ENCODE measurements at regions not wholly inside any gene's neighbourhood (a gene's known extent, or its start where the extent isn't known, plus 50 kb on each side); places are given as distances from the start of the nearest gene placed in this dataset.

GRCh38 chr1:188343914-188344313 lies 1515.2 kb downstream of the PLA2G4A start:
- no peak overlapping the region for H3K4me2 ChIP-seq (ENCODE audit: low read length)
- no peak overlapping the region for H2AFZ ChIP-seq (ENCODE audit: insufficient read depth, low read length, poor library complexity)
- H3K4ac ChIP-seq (ENCODE audit: low read depth, low read length), result no peak overlapping the region
- H3K27me3 ChIP-seq (ENCODE audit: insufficient read depth, low read length), result no peaks in the 10 kb centered on the region
- H2BK120ac ChIP-seq (ENCODE audit: insufficient read depth, low read length, poor library complexity), result no peak overlapping the region
- H2BK12ac ChIP-seq (ENCODE audit: low read length), result no peak overlapping the region
- no peak overlapping the region for H3K27ac ChIP-seq (ENCODE audit: low read depth, low read length)
- H3K23ac ChIP-seq (ENCODE audit: low read length), result no peak overlapping the region
- H3K9ac ChIP-seq (ENCODE audit: low read length), result no peak overlapping the region
- no peak overlapping the region for H3K4me3 ChIP-seq (ENCODE audit: low read depth, low read length)
- H2AK5ac ChIP-seq (ENCODE audit: low read length), result no peak overlapping the region
- no peaks in the 10 kb centered on the region for H3K79me2 ChIP-seq (ENCODE audit: control insufficient read depth, insufficient read depth, low read length, poor library complexity)
- H2BK5ac ChIP-seq (ENCODE audit: low read depth, low read length, poor library complexity), result no peak overlapping the region
- H3K14ac ChIP-seq (ENCODE audit: low read length), result no peak overlapping the region
- H4K8ac ChIP-seq (ENCODE audit: low read depth, low read length), result no peak overlapping the region
- H3K79me1 ChIP-seq (ENCODE audit: low read length), result no peaks in the 10 kb centered on the region
- WGBS (ENCODE audit: extremely low coverage, insufficient coverage, insufficient read length), result no CpG with 5 or more reads among the region's 1 CpG
- no peak for DNase-seq
- no peak overlapping the region for H3K18ac ChIP-seq (ENCODE audit: low read length)
- H4K91ac ChIP-seq (ENCODE audit: low read depth, low read length), result no peak overlapping the region
- H3K36me3 ChIP-seq (ENCODE audit: control insufficient read depth in 1 of 2, insufficient read depth in 2 of 2, low read length in 2 of 2), result no peaks in the 10 kb centered on the region
- no peaks in the 10 kb centered on the region for H3K4me1 ChIP-seq (ENCODE audit: control insufficient read depth in 1 of 2, insufficient read depth in 2 of 2, low read length in 2 of 2)
- H3K9me3 ChIP-seq (ENCODE audit: insufficient read depth, low read depth, low read length), result no peaks in the 10 kb centered on the region
- H4K12ac ChIP-seq (ENCODE audit: low read depth, low read length), result no peak overlapping the region

- H3K36me3 ChIP-seq (ENCODE audit: control insufficient read depth in 1 of 2, insufficient read depth in 2 of 2, low read length in 2 of 2), result no peaks in the 10 kb centered on the region
- no peak overlapping the region for H2BK12ac ChIP-seq (ENCODE audit: low read length)
- H3K9ac ChIP-seq (ENCODE audit: low read length), result no peak overlapping the region
- no peak overlapping the region for H4K91ac ChIP-seq (ENCODE audit: low read depth, low read length)
- no peak overlapping the region for H2AK5ac ChIP-seq (ENCODE audit: low read length)
- no peak overlapping the region for H4K12ac ChIP-seq (ENCODE audit: low read depth, low read length)
- H3K23ac ChIP-seq (ENCODE audit: low read length), result no peak overlapping the region
- H3K14ac ChIP-seq (ENCODE audit: low read length), result no peak overlapping the region
- no peak overlapping the region for H2BK5ac ChIP-seq (ENCODE audit: low read depth, low read length, poor library complexity)
- no peak overlapping the region for H2AFZ ChIP-seq (ENCODE audit: insufficient read depth, low read length, poor library complexity)
- no peaks in the 10 kb centered on the region for H3K4me1 ChIP-seq (ENCODE audit: control insufficient read depth in 1 of 2, insufficient read depth in 2 of 2, low read length in 2 of 2)
- no peak overlapping the region for H3K4me2 ChIP-seq (ENCODE audit: low read length)
- no CpG with 5 or more reads among the region's 2 CpGs for WGBS (ENCODE audit: extremely low coverage, insufficient coverage, insufficient read length)
- no peaks in the 10 kb centered on the region for H3K79me2 ChIP-seq (ENCODE audit: control insufficient read depth, insufficient read depth, low read length, poor library complexity)
- no peaks in the 10 kb centered on the region for H3K9me3 ChIP-seq (ENCODE audit: insufficient read depth, low read depth, low read length)
- no peak overlapping the region for H3K18ac ChIP-seq (ENCODE audit: low read length)
- H3K4ac ChIP-seq (ENCODE audit: low read depth, low read length), result no peak overlapping the region
- H3K27me3 ChIP-seq (ENCODE audit: insufficient read depth, low read length), result no peaks in the 10 kb centered on the region
- no peak overlapping the region for H3K27ac ChIP-seq (ENCODE audit: low read depth, low read length)
- H3K4me3 ChIP-seq (ENCODE audit: low read depth, low read length), result no peak overlapping the region
- no peaks in the 10 kb centered on the region for H3K79me1 ChIP-seq (ENCODE audit: low read length)
- no peak overlapping the region for H2BK120ac ChIP-seq (ENCODE audit: insufficient read depth, low read length, poor library complexity)
- no peak overlapping the region for H4K8ac ChIP-seq (ENCODE audit: low read depth, low read length)
- DNase-seq, result no peak
Measured at GRCh38 chr1:188350104-188350503, 1521.4 kb downstream of the PLA2G4A start.

GRCh38 chr1:188355082-188355481 lies 1526.3 kb downstream of the PLA2G4A start:
- no peaks in the 10 kb centered on the region for H3K27me3 ChIP-seq (ENCODE audit: insufficient read depth, low read length)
- no peak overlapping the region for H3K9ac ChIP-seq (ENCODE audit: low read length)
- H3K18ac ChIP-seq (ENCODE audit: low read length), result no peak overlapping the region
- H3K4ac ChIP-seq (ENCODE audit: low read depth, low read length), result no peak overlapping the region
- no peak overlapping the region for H3K23ac ChIP-seq (ENCODE audit: low read length)
- no peak for DNase-seq
- no peak overlapping the region for H3K27ac ChIP-seq (ENCODE audit: low read depth, low read length)
- H3K4me3 ChIP-seq (ENCODE audit: low read depth, low read length), result no peak overlapping the region
- no peak overlapping the region for H2AFZ ChIP-seq (ENCODE audit: insufficient read depth, low read length, poor library complexity)
- H3K4me1 ChIP-seq (ENCODE audit: control insufficient read depth in 1 of 2, insufficient read depth in 2 of 2, low read length in 2 of 2), result no peaks in the 10 kb centered on the region
- no peak overlapping the region for H2BK5ac ChIP-seq (ENCODE audit: low read depth, low read length, poor library complexity)
- no peak overlapping the region for H2BK120ac ChIP-seq (ENCODE audit: insufficient read depth, low read length, poor library complexity)
- H3K4me2 ChIP-seq (ENCODE audit: low read length), result no peak overlapping the region
- H3K36me3 ChIP-seq (ENCODE audit: control insufficient read depth in 1 of 2, insufficient read depth in 2 of 2, low read length in 2 of 2), result peaks cover 0 to 3% of the 10 kb centered on the region in 2 experiments
- no peaks in the 10 kb centered on the region for H3K79me2 ChIP-seq (ENCODE audit: control insufficient read depth, insufficient read depth, low read length, poor library complexity)
- H4K91ac ChIP-seq (ENCODE audit: low read depth, low read length), result no peak overlapping the region
- H2AK5ac ChIP-seq (ENCODE audit: low read length), result no peak overlapping the region
- WGBS (ENCODE audit: extremely low coverage, insufficient coverage, insufficient read length), result no CpG with 5 or more reads among the region's 2 CpGs
- no peak overlapping the region for H3K14ac ChIP-seq (ENCODE audit: low read length)
- no peak overlapping the region for H4K12ac ChIP-seq (ENCODE audit: low read depth, low read length)
- no peaks in the 10 kb centered on the region for H3K9me3 ChIP-seq (ENCODE audit: insufficient read depth, low read depth, low read length)
- no peak overlapping the region for H2BK12ac ChIP-seq (ENCODE audit: low read length)
- H3K79me1 ChIP-seq (ENCODE audit: low read length), result no peaks in the 10 kb centered on the region
- no peak overlapping the region for H4K8ac ChIP-seq (ENCODE audit: low read depth, low read length)

- Histone ChIP-seq H3K18ac (ENCODE audit: low read length) (no peak overlapping the region), H3K4me3 (ENCODE audit: low read depth, low read length) (no peak overlapping the region), H3K14ac (ENCODE audit: low read length) (no peak overlapping the region), H3K4me1 (ENCODE audit: control insufficient read depth in 1 of 2, insufficient read depth in 2 of 2, low read length in 2 of 2) (no peaks in the 10 kb centered on the region), H4K8ac (ENCODE audit: low read depth, low read length) (no peak overlapping the region), H3K79me2 (ENCODE audit: control insufficient read depth, insufficient read depth, low read length, poor library complexity) (no peaks in the 10 kb centered on the region), H3K9ac (ENCODE audit: low read length) (peak overlapping the region; percentile 15), H3K79me1 (ENCODE audit: low read length) (no peaks in the 10 kb centered on the region), H3K27me3 (ENCODE audit: insufficient read depth, low read length) (no peaks in the 10 kb centered on the region), H3K23ac (ENCODE audit: low read length) (no peak overlapping the region), H2BK120ac (ENCODE audit: insufficient read depth, low read length, poor library complexity) (no peak overlapping the region), H3K4me2 (ENCODE audit: low read length) (no peak overlapping the region), H3K9me3 (ENCODE audit: insufficient read depth, low read depth, low read length) (no peaks in the 10 kb centered on the region), H3K36me3 (ENCODE audit: control insufficient read depth in 1 of 2, insufficient read depth in 2 of 2, low read length in 2 of 2) (peaks cover 0 to 3% of the 10 kb centered on the region in 2 experiments), H3K27ac (ENCODE audit: low read depth, low read length) (no peak overlapping the region), H2AK5ac (ENCODE audit: low read length) (no peak overlapping the region), H3K4ac (ENCODE audit: low read depth, low read length) (no peak overlapping the region), H2BK12ac (ENCODE audit: low read length) (no peak overlapping the region), H4K91ac (ENCODE audit: low read depth, low read length) (no peak overlapping the region), H2AFZ (ENCODE audit: insufficient read depth, low read length, poor library complexity) (no peak overlapping the region), H4K12ac (ENCODE audit: low read depth, low read length) (no peak overlapping the region), H2BK5ac (ENCODE audit: low read depth, low read length, poor library complexity) (no peak overlapping the region)
- WGBS (ENCODE audit: extremely low coverage, insufficient coverage, insufficient read length), result no CpG with 5 or more reads among the region's 5 CpGs
- no peak for DNase-seq
Measured at GRCh38 chr1:188355847-188356246, 1527.1 kb downstream of the PLA2G4A start.

Measured in trophoblast cell (in vitro differentiated cells and primary cell).